ENCODE measurements at regions not wholly inside any gene's neighbourhood (a gene's known extent, or its start where the extent isn't known, plus 50 kb on each side); places are given as distances from the start of the nearest gene placed in this dataset.

DNA sequence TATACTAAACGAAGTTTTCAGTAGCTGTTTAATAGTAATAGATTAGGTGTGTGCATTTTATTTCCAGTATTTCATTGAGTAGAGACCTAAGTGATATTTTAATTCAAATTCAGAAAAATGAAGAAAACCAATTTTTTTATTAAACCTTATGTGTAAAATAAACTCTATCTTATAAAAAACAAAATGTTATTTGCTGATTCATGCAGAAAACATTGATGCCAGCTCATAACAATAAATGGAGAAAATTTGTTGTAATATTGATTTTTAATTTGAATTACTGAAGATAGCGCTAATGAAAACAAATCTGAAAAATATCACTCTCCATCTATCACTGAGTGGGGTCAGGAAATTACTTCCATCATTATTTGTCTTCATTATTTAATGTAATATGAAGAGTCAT lies 1177.8 kb upstream of the SEMA6A start:
- no peak overlapping the region for H3K4me2 ChIP-seq (ENCODE audit: low read length)
- H3K9me2 ChIP-seq (replicated peaks; ENCODE audit: control insufficient read depth, low read length): no peaks in the 10 kb centered on the region
- no peak overlapping the region for H3K27ac ChIP-seq (ENCODE audit: low read depth, low read length)
- TF ChIP-seq, protein P1, sequence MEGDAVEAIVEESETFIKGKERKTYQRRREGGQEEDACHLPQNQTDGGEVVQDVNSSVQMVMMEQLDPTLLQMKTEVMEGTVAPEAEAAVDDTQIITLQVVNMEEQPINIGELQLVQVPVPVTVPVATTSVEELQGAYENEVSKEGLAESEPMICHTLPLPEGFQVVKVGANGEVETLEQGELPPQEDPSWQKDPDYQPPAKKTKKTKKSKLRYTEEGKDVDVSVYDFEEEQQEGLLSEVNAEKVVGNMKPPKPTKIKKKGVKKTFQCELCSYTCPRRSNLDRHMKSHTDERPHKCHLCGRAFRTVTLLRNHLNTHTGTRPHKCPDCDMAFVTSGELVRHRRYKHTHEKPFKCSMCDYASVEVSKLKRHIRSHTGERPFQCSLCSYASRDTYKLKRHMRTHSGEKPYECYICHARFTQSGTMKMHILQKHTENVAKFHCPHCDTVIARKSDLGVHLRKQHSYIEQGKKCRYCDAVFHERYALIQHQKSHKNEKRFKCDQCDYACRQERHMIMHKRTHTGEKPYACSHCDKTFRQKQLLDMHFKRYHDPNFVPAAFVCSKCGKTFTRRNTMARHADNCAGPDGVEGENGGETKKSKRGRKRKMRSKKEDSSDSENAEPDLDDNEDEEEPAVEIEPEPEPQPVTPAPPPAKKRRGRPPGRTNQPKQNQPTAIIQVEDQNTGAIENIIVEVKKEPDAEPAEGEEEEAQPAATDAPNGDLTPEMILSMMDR (IDR thresholded peaks at IDR 0.05; ENCODE audit: low read depth, low read length, poor library complexity, severe bottlenecking): no peak
- TF ChIP-seq EZH2phosphoT487 (IDR thresholded peaks at IDR 0.05; ENCODE audit: borderline replicate concordance, low read length): no peak
- no peak overlapping the region for H3K4me3 ChIP-seq (ENCODE audit: low read length)
- H3K4me1 ChIP-seq (ENCODE audit: control insufficient read depth, low read length): no peaks in the 10 kb centered on the region
- H3K9me3 ChIP-seq (ENCODE audit: control insufficient read depth, insufficient read depth, low read length): no peaks in the 10 kb centered on the region
- H4K20me1 ChIP-seq (ENCODE audit: control insufficient read depth, insufficient read depth, low read depth, low read length): no peaks in the 10 kb centered on the region
- H3F3A ChIP-seq (ENCODE audit: control insufficient read depth, insufficient read depth): no peaks in the 10 kb centered on the region
- H3K36me3 ChIP-seq (ENCODE audit: control insufficient read depth, low read length): no peaks in the 10 kb centered on the region
- H3K27me3 ChIP-seq (ENCODE audit: control insufficient read depth, low read length): no peaks in the 10 kb centered on the region
- H3K79me2 ChIP-seq (ENCODE audit: control insufficient read depth, low read length): no peaks in the 10 kb centered on the region

DNA sequence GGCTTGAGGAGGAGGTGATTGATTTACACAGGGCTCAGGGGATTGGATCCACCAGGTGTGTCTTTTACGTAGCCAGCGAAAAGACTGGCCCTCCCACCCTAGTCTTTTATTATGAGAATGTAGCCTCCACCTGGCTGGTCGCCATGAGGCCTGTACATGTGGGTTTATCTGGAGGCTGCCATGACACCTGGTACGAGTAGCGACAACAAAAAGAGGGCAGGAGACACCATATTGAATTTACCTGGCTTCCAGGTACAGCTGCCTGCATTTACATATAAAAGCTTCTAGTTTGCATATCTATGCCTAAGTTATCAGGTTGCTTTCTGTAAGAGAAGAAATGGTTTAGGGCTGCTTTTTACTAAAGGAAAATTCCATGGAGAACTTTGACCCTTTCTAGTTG lies 1173.7 kb upstream of the SEMA6A start:
- Histone ChIP-seq H3K4me1 (ENCODE audit: control insufficient read depth, low read length) (no peaks in the 10 kb centered on the region), H3K9me3 (ENCODE audit: control insufficient read depth, insufficient read depth, low read length) (no peaks in the 10 kb centered on the region), H3K27ac (ENCODE audit: low read depth, low read length) (no peak overlapping the region), H3K4me2 (ENCODE audit: low read length) (no peak overlapping the region), H3K4me3 (ENCODE audit: low read length) (no peak overlapping the region), H3K36me3 (ENCODE audit: control insufficient read depth, low read length) (no peaks in the 10 kb centered on the region), H3K79me2 (ENCODE audit: control insufficient read depth, low read length) (no peaks in the 10 kb centered on the region), H3K9me2 (replicated peaks; ENCODE audit: control insufficient read depth, low read length) (no peaks in the 10 kb centered on the region), H3F3A (ENCODE audit: control insufficient read depth, insufficient read depth) (no peaks in the 10 kb centered on the region), H3K27me3 (ENCODE audit: control insufficient read depth, low read length) (no peaks in the 10 kb centered on the region), H4K20me1 (ENCODE audit: control insufficient read depth, insufficient read depth, low read depth, low read length) (no peaks in the 10 kb centered on the region)
- TF ChIP-seq EZH2phosphoT487 (IDR thresholded peaks at IDR 0.05; ENCODE audit: borderline replicate concordance, low read length): no peak
- TF ChIP-seq, protein P1 (IDR thresholded peaks at IDR 0.05; ENCODE audit: low read depth, low read length, poor library complexity, severe bottlenecking): no peak

DNA sequence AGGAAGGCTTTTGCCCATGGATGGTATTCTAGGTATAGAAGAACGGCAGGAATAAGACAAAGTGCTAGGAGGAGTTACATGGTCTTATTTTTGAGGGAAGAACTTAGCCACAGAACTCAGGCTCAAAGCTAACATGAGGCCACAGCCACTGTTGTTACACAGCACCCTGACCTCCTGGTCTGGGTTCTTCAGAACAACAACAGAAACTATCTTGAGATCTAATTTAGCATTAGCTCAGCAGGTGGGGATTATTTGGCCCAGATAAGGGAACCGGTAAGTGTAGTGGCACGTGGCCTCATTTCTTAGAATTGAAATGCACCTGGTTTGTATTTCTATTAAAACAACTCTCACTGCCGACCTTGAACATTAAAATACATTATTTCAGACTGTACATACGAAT lies 1168.7 kb upstream of the SEMA6A start:
- H3K4me2 ChIP-seq (ENCODE audit: low read length): no peak overlapping the region
- no peaks in the 10 kb centered on the region for H3K9me3 ChIP-seq (ENCODE audit: control insufficient read depth, insufficient read depth, low read length)
- no peaks in the 10 kb centered on the region for H3K4me1 ChIP-seq (ENCODE audit: control insufficient read depth, low read length)
- no peaks in the 10 kb centered on the region for H4K20me1 ChIP-seq (ENCODE audit: control insufficient read depth, insufficient read depth, low read depth, low read length)
- no peaks in the 10 kb centered on the region for H3K36me3 ChIP-seq (ENCODE audit: control insufficient read depth, low read length)
- no peak overlapping the region for H3K4me3 ChIP-seq (ENCODE audit: low read length)
- no peaks in the 10 kb centered on the region for H3K27me3 ChIP-seq (ENCODE audit: control insufficient read depth, low read length)
- H3K79me2 ChIP-seq (ENCODE audit: control insufficient read depth, low read length): no peaks in the 10 kb centered on the region
- no peaks in the 10 kb centered on the region for H3F3A ChIP-seq (ENCODE audit: control insufficient read depth, insufficient read depth)
- H3K9me2 ChIP-seq (replicated peaks; ENCODE audit: control insufficient read depth, low read length): no peaks in the 10 kb centered on the region
- TF ChIP-seq, protein P1 (IDR thresholded peaks at IDR 0.05; ENCODE audit: low read depth, low read length, poor library complexity, severe bottlenecking): no peak
- TF ChIP-seq EZH2phosphoT487 (IDR thresholded peaks at IDR 0.05; ENCODE audit: borderline replicate concordance, low read length): no peak
- H3K27ac ChIP-seq (ENCODE audit: low read depth, low read length): no peak overlapping the region
